Smooth muscle cell (in vitro differentiated cells): ENCODE measurements at regions not wholly inside any gene's neighbourhood (a gene's known extent, or its start where the extent isn't known, plus 50 kb on each side); places are given as distances from the start of the nearest gene placed in this dataset.

Source experiments
- DNase-seq: peaks from one replicate; lab custom pipeline; 2025; ENCODE audit not compliant: unreplicated experiment; lab: John Stamatoyannopoulos, UW
- H2AFZ ChIP-seq: fragments of 200-600 bp; sonication (generic); 2 replicates; pipeline ENCODE4 v1.6.0; 2016; ENCODE audit warnings: antibody characterized with exemption, low read depth, mild to moderate bottlenecking
- H3F3A ChIP-seq: fragments of 200-600 bp; sonication (generic); 2 replicates; pipeline ENCODE4 v1.6.0; 2017; ENCODE audit warnings: antibody characterized with exemption, low read depth
- H3K27ac ChIP-seq: fragments of 200-600 bp; sonication (generic); 2 replicates; pipeline ENCODE4 v1.5.1; 2016; ENCODE audit warnings: low read depth, mild to moderate bottlenecking
- H3K27me3 ChIP-seq: fragments of 200-600 bp; sonication (generic); 2 replicates; pipeline ENCODE4 v1.6.1; 2016; ENCODE audit warnings: low read depth, mild to moderate bottlenecking
- H3K36me3 ChIP-seq: fragments of 200-600 bp; sonication (generic); 2 replicates; pipeline ENCODE4 v1.5.1; 2016; ENCODE audit warnings: low read depth
- H3K4me1 ChIP-seq: fragments of 200-600 bp; sonication (generic); 2 replicates; pipeline ENCODE4 v1.5.1; 2016; ENCODE audit warnings: low read depth
- H3K4me2 ChIP-seq: fragments of 200-600 bp; sonication (generic); 2 replicates; pipeline ENCODE4 v1.6.0; 2016; ENCODE audit warnings: mild to moderate bottlenecking
- H3K4me3 ChIP-seq: fragments of 200-600 bp; sonication (generic); 2 replicates; pipeline ENCODE4 v1.5.1; 2016; ENCODE audit warnings: mild to moderate bottlenecking
- H3K79me2 ChIP-seq: fragments of 200-600 bp; sonication (generic); 2 replicates; pipeline ENCODE4 v1.6.0; 2016; ENCODE audit warnings: low read depth, mild to moderate bottlenecking
- H3K9ac ChIP-seq: fragments of 200-600 bp; sonication (generic); 2 replicates; pipeline ENCODE4 v1.6.0; 2016; ENCODE audit warnings: low read depth
- H3K9me3 ChIP-seq: fragments of 200-600 bp; sonication (generic); replicated peaks from 2 replicates; pipeline ENCODE4 v1.5.1; 2016; ENCODE audit warnings: low read depth
- H4K20me1 ChIP-seq: fragments of 200-600 bp; sonication (generic); 2 replicates; pipeline ENCODE4 v1.6.0; 2016; ENCODE audit warnings: low read depth
- CTCF ChIP-seq: fragments of 200-600 bp; sonication (generic); IDR thresholded peaks from 2 replicates; pipeline ENCODE4 v1.5.1; 2017; ENCODE audit warnings: borderline replicate concordance, mild to moderate bottlenecking, antibody characterized with exemption; ENCODE audit not compliant: insufficient read depth, poor library complexity, severe bottlenecking
- WGBS: methylation state at CpG from one replicate; pipeline ENCODE4 v1.1.7; 2016; ENCODE audit warnings: low lambda C conversion rate; 5-methylcytosine and 5-hydroxymethylcytosine counted together

DNA sequence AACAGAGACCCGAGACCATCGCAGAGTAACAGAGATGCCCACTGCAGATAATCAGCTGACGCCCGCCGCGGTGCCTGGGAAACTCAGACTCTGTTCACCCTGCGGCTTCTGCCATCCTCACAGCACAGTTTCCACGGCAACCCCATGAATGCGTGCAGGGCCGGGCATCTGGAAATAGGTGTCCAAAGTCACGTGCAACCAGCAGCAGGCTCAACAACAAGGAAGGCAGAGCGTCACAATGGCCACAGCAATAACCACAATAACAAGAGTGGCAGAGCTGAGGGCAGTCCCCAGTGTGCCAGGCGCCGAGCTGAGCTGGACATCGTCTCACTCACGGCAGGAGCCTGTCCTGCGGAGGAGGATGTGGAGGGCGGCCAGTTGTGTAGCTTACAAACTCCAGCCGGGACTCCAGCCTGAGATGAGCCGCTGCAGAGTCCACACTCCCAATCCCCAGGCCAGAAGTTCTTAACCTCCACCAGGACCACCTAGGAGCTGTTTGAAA lies 102.0 kb downstream of the CRYAA start:
- Histone ChIP-seq H3K27ac (no peak overlapping the region), H3K4me2 (no peak overlapping the region), H2AFZ (no peak overlapping the region), H3K9ac (no peak overlapping the region), H3K4me1 (no peaks in the 10 kb centered on the region), H3K79me2 (no peaks in the 10 kb centered on the region), H3K36me3 (no peaks in the 10 kb centered on the region), H3F3A (no peaks in the 10 kb centered on the region), H3K9me3 (no peaks in the 10 kb centered on the region), H3K4me3 (no peak overlapping the region), H4K20me1 (no peaks in the 10 kb centered on the region), H3K27me3 (no peaks in the 10 kb centered on the region)
- 91% methylated on average over 20 of the region's 20 CpGs for WGBS
- DNase-seq = no peak
- TF ChIP-seq CTCF = no peak

DNA sequence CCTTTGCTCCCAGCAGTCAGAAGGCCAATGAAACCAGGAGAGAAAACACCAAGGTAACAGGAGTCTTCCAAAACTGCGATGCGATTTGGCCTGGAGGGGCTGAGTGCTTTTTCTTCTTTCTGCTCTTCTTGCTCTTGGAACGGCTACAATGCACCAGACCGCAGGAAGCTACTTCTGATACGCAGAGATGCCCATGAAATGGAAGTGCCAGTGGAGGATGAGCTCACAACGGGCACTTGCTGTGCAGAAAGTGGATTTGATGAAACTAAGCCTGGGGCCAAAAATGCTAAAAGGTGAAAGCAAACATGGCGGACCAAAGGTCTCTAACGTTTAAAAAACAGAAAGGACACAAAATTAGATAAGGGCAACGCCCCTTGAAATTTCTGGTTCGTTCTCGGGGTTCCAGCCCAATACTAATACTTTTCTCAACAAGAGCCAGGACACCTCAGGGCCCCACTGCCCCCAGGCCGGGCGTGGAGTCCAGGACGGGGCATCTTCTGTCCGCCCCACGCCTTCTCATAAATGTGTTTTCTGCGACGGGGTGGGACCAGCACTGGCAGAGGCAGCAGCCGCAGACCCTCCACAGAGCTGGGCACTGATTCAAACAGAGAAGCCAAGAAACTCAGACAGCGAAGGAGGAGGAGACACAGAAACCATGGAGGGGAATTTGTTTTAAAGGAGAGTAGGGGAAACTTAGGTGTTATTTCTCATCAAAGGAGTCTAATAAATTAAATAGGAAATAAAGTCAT lies 101.3 kb downstream of the CRYAA start:
- no peaks in the 10 kb centered on the region for H3K9me3 ChIP-seq
- H3K79me2 ChIP-seq = no peaks in the 10 kb centered on the region
- no peak for DNase-seq
- H3K27me3 ChIP-seq = no peaks in the 10 kb centered on the region
- 96% methylated on average over 20 of the region's 20 CpGs for WGBS
- no peak overlapping the region for H3K9ac ChIP-seq
- H3K36me3 ChIP-seq = no peaks in the 10 kb centered on the region
- H2AFZ ChIP-seq = no peak overlapping the region
- H3K4me3 ChIP-seq = no peak overlapping the region
- no peaks in the 10 kb centered on the region for H3F3A ChIP-seq
- no peak overlapping the region for H3K4me2 ChIP-seq
- no peak for TF ChIP-seq CTCF
- no peaks in the 10 kb centered on the region for H4K20me1 ChIP-seq
- H3K27ac ChIP-seq = no peak overlapping the region
- H3K4me1 ChIP-seq = no peaks in the 10 kb centered on the region

DNA sequence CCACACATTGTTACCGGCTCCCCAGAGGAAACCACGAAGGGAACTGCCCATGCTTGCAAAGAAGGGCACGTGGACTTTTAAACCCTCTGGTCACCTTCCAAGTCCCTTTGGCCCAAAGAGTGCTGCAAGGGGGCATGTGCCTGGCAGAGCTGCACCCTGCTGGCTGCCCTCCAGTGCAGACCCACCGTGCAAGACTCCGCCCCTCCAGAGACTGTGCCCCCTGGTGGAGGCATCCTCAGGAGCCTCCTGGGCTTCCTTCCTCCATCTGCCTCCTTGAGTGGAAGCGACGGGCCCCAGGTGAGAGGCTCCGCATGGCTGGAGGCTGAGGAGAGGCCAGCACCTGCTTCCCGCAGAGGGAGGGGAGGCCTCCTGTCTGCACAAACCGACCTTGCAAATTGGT lies 100.6 kb downstream of the CRYAA start:
- peak; percentile 16 for TF ChIP-seq CTCF
- 71% methylated on average over 10 of the region's 10 CpGs for WGBS
- Histone ChIP-seq H2AFZ (no peak overlapping the region), H3K4me1 (no peaks in the 10 kb centered on the region), H3K36me3 (no peaks in the 10 kb centered on the region), H4K20me1 (no peaks in the 10 kb centered on the region), H3K79me2 (no peaks in the 10 kb centered on the region), H3K4me2 (no peak overlapping the region), H3F3A (no peaks in the 10 kb centered on the region), H3K9ac (no peak overlapping the region), H3K4me3 (no peak overlapping the region), H3K9me3 (no peaks in the 10 kb centered on the region), H3K27me3 (no peaks in the 10 kb centered on the region), H3K27ac (no peak overlapping the region)
- DNase-seq = no peak

DNA sequence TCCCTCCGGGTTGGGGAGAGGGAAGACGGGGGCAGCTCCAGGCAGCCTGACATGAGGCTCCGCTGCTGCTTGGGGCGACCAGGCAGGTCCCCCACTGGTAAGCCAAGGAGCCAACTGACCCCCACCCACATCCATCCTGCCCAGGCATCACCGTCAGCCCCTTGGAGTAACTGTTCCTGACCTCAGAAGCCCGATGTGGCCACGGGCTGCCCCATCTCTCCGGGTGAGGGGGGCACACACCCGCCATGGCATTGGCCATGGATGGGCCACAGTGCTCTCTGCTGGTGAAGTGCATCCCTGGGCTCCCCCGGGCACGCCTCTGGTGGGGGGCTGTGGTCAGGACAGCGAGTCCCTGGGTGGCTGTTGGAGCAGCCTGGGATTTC lies 100.0 kb downstream of the CRYAA start:
- WGBS = 92% methylated on average over 12 of the region's 12 CpGs
- Histone ChIP-seq H3K9ac (no peak overlapping the region), H3K36me3 (no peaks in the 10 kb centered on the region), H3K4me1 (no peaks in the 10 kb centered on the region), H3K4me3 (no peak overlapping the region), H3K9me3 (no peaks in the 10 kb centered on the region), H3K79me2 (no peaks in the 10 kb centered on the region), H3K4me2 (no peak overlapping the region), H3K27ac (no peak overlapping the region), H3F3A (no peaks in the 10 kb centered on the region), H2AFZ (no peak overlapping the region), H4K20me1 (no peaks in the 10 kb centered on the region), H3K27me3 (no peaks in the 10 kb centered on the region)
- DNase-seq = no peak
- no peak for TF ChIP-seq CTCF
